GM12878 (cell line): ENCODE measurements at regions not wholly inside any gene's neighbourhood (a gene's known extent, or its start where the extent isn't known, plus 50 kb on each side); places are given as distances from the start of the nearest gene placed in this dataset.

Experiments
- BHLHE40 ChIP-seq, 2 experiments: fragments of 450-650 bp in 1 of 2; IDR thresholded peaks; 2 replicates each; pipeline ENCODE4 v1.6.1; 2011 to 2017; ENCODE audit warnings: low read depth in 2 of 2, borderline replicate concordance in 1 of 2, improper control_type of control experiment in 1 of 2, low read length in 1 of 2, mild to moderate bottlenecking in 1 of 2
- CHD2 ChIP-seq: IDR thresholded peaks from 2 replicates; pipeline ENCODE4 v1.6.1; 2011; ENCODE audit warnings: low read depth, low read length, improper control_type of control experiment, borderline replicate concordance
- EZH2 ChIP-seq: IDR thresholded peaks from 2 replicates; pipeline ENCODE4 v1.6.1; 2012; ENCODE audit warnings: low read depth, mild to moderate bottlenecking, control low read depth, inconsistent platforms, low read length, borderline replicate concordance; ENCODE audit not compliant: control insufficient read depth
- JUND ChIP-seq: IDR thresholded peaks from 2 replicates; pipeline ENCODE4 v1.6.1; 2012; ENCODE audit warnings: low read depth, mild to moderate bottlenecking, low read length, improper control_type of control experiment, moderate library complexity
- NFIC ChIP-seq: IDR thresholded peaks from 2 replicates; pipeline ENCODE4 v1.6.1; 2012; ENCODE audit warnings: low read depth, mild to moderate bottlenecking, inconsistent platforms, low read length, moderate library complexity
- NR2C2 ChIP-seq: IDR thresholded peaks from 2 replicates; pipeline ENCODE4 v1.6.1; 2011; ENCODE audit warnings: borderline replicate concordance, low read depth; ENCODE audit not compliant: control insufficient read depth, insufficient read length
- POLR2A ChIP-seq: IDR thresholded peaks from 2 replicates; pipeline ENCODE4 v1.6.1; 2011; ENCODE audit warnings: low read depth, mild to moderate bottlenecking, low read length
- POLR2AphosphoS2 ChIP-seq: IDR thresholded peaks from 2 replicates; pipeline ENCODE4 v1.6.1; 2011; ENCODE audit warnings: low read depth, mild to moderate bottlenecking, low read length, improper control_type of control experiment, moderate library complexity
- POLR2AphosphoS5 ChIP-seq: IDR thresholded peaks from 2 replicates; pipeline ENCODE4 v1.6.1; 2011; ENCODE audit warnings: mild to moderate bottlenecking, low read length, inconsistent platforms
- RBBP5 ChIP-seq: fragments of 200-600 bp; sonication (generic); conservative IDR thresholded peaks from 2 replicates; pipeline ENCODE4 v1.6.1; 2016
- SREBF2 ChIP-seq: IDR thresholded peaks from 2 replicates; pipeline ENCODE4 v1.6.1; 2012; ENCODE audit warnings: mild to moderate bottlenecking, low read length
- SRF ChIP-seq, 2 experiments: IDR thresholded peaks; 2 replicates each; pipeline ENCODE4 v1.6.1; 2011; ENCODE audit warnings: low read depth in 2 of 2, low read length in 2 of 2, mild to moderate bottlenecking in 1 of 2, moderate library complexity in 1 of 2
- ZNF274 ChIP-seq: IDR thresholded peaks from one replicate; pipeline ENCODE4 v1.8.0; 2011; ENCODE audit not compliant: insufficient read length, insufficient read depth
- TF ChIP-seq, protein P1 (sequence below), 3 experiments: IDR thresholded peaks in 2 of 3; conservative IDR thresholded peaks in 1 of 3; 2 replicates each; pipeline ENCODE4 v1.5.1; 2011; ENCODE audit warnings: low read depth in 3 of 3, low read length in 3 of 3, mild to moderate bottlenecking in 3 of 3, control low read depth in 2 of 3, moderate library complexity in 2 of 3, inconsistent platforms in 1 of 3, mixed read lengths in 1 of 3; ENCODE audit not compliant: control insufficient read depth in 2 of 3, insufficient read depth in 1 of 3; ENCODE audit errors: extremely low read depth in 1 of 3

DNA sequence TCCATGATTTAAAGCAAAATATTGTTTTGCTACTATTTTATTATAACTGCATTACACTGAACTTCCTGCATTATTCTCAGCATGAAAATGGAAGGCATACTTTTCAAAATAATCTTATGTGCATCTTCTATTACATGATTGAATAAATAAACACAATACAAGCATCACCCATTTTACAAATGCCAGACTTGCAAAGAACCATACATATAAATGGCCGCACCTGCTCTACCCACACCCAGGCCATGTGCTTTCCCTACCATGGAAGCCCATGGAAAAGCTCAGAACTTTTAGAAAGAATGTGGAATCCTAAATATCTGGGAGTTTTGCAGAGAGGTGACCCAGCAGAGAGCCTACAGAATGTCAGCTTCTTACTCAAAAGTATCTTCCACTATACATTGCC lies 127.2 kb downstream of the SHOX2 start:
- TF ChIP-seq BHLHE40 (IDR thresholded peaks at IDR 0.05; ENCODE audit: borderline replicate concordance in 1 of 2, low read depth in 2 of 2, low read length in 1 of 2) (no peak), SREBF2 (no peak), POLR2A (no peak), POLR2AphosphoS5 (no peak), ZNF274 (no peak), EZH2 (no peak), NFIC (no peak), RBBP5 (no peak), SRF (IDR thresholded peaks at IDR 0.05; ENCODE audit: low read depth in 2 of 2, low read length in 2 of 2) (no peak), NR2C2 (no peak), JUND (no peak), CHD2 (no peak), POLR2AphosphoS2 (no peak)
- TF ChIP-seq, protein P1, sequence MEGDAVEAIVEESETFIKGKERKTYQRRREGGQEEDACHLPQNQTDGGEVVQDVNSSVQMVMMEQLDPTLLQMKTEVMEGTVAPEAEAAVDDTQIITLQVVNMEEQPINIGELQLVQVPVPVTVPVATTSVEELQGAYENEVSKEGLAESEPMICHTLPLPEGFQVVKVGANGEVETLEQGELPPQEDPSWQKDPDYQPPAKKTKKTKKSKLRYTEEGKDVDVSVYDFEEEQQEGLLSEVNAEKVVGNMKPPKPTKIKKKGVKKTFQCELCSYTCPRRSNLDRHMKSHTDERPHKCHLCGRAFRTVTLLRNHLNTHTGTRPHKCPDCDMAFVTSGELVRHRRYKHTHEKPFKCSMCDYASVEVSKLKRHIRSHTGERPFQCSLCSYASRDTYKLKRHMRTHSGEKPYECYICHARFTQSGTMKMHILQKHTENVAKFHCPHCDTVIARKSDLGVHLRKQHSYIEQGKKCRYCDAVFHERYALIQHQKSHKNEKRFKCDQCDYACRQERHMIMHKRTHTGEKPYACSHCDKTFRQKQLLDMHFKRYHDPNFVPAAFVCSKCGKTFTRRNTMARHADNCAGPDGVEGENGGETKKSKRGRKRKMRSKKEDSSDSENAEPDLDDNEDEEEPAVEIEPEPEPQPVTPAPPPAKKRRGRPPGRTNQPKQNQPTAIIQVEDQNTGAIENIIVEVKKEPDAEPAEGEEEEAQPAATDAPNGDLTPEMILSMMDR (IDR thresholded peaks at IDR 0.05 in 2 of 3, conservative IDR thresholded peaks at IDR 0.05 in 1 of 3; ENCODE audit: control insufficient read depth in 2 of 3, extremely low read depth in 1 of 3, insufficient read depth in 1 of 3, low read depth in 3 of 3, low read length in 3 of 3) = no peak
